Activated naive CD4-positive, alpha-beta T cell treated with anti-CD3 and anti-CD28 coated beads, Interleukin-2, amount 50 U/mL, for 24 hours (primary cell): ENCODE measurements at regions not wholly inside any gene's neighbourhood (a gene's known extent, or its start where the extent isn't known, plus 50 kb on each side); places are given as distances from the start of the nearest gene placed in this dataset.
"Not testable (repeated sequence)": the region's sequence is repeated elsewhere in the genome, so short reads cannot be mapped to it uniquely, and the experiment has no call there.

ENCODE experiments used
- H3K27ac Mint-ChIP-seq: one replicate; pipeline ENCODE4 v1.8.0; 2021; ENCODE audit warnings: mild to moderate bottlenecking, mixed read lengths
- H3K27me3 Mint-ChIP-seq: one replicate; pipeline ENCODE4 v1.8.0; 2021; ENCODE audit warnings: mixed read lengths
- H3K36me3 Mint-ChIP-seq: one replicate; pipeline ENCODE4 v1.8.0; 2021; ENCODE audit warnings: mixed read lengths
- H3K4me1 Mint-ChIP-seq: one replicate; pipeline ENCODE4 v1.8.0; 2021; ENCODE audit warnings: mixed read lengths
- H3K4me3 Mint-ChIP-seq: one replicate; pipeline ENCODE4 v1.8.0; 2021; ENCODE audit warnings: mild to moderate bottlenecking, mixed read lengths
- H3K9me3 Mint-ChIP-seq: one replicate; pipeline ENCODE4 v1.8.0; 2021; ENCODE audit warnings: mixed read lengths

DNA sequence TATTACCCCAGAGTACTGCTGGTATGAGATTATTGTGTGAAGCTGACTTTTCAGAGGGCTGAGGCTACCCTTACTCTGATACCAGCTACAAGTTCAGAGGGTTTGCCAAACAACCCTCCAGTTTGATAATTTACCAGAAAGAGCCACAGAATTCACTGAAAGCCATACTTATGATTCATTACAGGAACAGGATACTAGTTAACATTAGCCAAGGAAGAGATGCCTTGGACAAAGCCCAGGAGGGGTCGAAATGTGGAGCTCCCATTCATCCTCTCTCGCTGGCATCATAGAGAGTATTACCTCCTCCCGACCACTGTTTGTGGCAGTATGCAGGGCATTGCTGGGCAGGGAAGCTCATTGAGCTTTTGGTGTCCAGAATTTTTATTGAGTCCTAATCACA is 364.3 kb downstream of the KCNRG start:
- Mint-ChIP-seq H3K27me3 (peaks cover 7% of the 10 kb centered on the region), H3K4me1 (no peaks in the 10 kb centered on the region), H3K36me3 (peaks cover 8% of the 10 kb centered on the region), H3K27ac (no peak overlapping the region), H3K9me3 (peaks cover 8% of the 10 kb centered on the region), H3K4me3 (no peak overlapping the region)

DNA sequence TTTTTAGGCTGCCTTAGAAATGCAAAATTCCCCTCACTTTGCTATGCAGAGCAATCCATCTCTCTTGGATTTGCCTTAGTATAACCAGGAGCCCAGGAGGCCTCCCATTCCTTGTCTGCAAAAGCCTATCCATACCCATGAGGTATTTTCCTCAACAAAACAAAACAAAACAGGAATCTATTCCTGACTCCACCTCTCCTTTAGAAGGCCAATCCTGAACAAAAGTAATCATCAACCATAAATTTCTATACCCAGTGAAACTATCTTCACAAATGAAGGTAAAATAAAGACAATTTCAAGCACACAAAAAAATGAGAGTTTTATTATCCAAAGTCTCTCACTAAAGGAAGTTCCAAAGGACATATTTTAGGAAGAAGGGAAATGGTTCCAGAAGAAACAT is 365.7 kb downstream of the KCNRG start:
- Mint-ChIP-seq H3K9me3 (peaks cover 8% of the 10 kb centered on the region), H3K4me1 (no peaks in the 10 kb centered on the region), H3K27me3 (peaks cover 7% of the 10 kb centered on the region), H3K36me3 (peaks cover 8% of the 10 kb centered on the region), H3K4me3 (no peak overlapping the region), H3K27ac (no peak overlapping the region)

DNA sequence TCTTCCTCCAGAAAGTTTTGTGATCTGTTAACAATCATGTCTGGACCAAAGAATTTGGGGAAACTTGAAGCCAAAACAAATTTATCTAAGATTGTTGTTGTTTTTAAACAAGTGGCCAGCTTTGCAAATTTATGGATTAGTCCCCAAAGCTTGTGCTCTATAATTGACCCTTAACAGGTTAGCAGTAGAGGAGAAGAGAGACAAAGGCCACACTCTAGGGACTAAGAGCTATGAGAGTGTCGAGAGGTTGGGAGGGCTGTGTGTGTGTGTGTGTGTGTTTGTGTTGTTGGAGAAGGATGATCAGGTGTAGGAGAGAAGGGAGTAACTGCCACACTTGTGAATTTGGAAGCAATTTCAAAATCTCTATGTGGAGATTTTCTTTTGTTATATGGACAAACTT is 367.3 kb downstream of the KCNRG start:
- peaks cover 8% of the 10 kb centered on the region for H3K9me3 Mint-ChIP-seq
- no peak overlapping the region for H3K27ac Mint-ChIP-seq
- no peaks in the 10 kb centered on the region for H3K4me1 Mint-ChIP-seq
- H3K36me3 Mint-ChIP-seq, result peaks cover 8% of the 10 kb centered on the region
- peaks cover 5% of the 10 kb centered on the region for H3K27me3 Mint-ChIP-seq
- no peak overlapping the region for H3K4me3 Mint-ChIP-seq

DNA sequence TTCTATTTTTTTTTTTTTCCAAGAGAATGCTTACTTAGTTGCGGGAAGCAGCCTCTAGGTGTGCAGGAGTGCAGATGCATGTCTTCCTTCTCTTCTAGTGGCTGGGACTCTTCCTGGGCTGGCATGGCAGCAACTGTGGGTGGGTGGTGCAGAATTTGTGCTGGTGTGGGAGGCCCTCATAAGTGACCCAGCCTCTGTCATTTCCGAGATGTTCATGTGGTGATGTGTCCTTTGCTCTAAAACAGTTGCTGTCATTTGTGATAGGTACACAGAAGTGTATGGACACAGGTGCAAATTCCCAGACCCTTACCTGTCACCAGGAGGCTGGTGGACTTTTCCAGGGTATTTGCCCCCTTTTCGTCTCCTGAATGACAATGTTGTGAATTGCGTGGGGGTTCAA is 367.7 kb downstream of the KCNRG start:
- no peaks in the 10 kb centered on the region for H3K4me1 Mint-ChIP-seq
- peaks cover 8% of the 10 kb centered on the region for H3K36me3 Mint-ChIP-seq
- peaks cover 8% of the 10 kb centered on the region for H3K9me3 Mint-ChIP-seq

DNA sequence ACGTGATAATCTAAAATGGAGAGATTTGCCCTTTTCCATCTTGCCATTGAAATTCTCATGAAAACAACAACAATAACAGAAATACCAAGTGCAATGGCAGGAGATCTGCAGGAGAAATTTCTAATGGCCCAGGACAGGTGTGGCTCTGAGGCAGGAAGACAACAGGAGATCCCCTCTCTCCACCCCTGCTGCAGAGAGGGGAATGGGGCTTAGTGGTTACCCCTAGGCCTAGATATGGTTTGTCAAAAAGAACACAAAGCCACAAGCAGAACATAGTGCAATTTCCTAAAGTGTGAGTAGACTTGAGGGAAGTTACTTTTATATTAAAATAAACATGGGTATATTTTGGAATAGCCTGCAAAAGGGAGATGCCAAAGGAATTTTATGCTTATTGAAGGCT is 369.5 kb downstream of the KCNRG start:
- peaks cover 5% of the 10 kb centered on the region for H3K27me3 Mint-ChIP-seq
- peaks cover 8% of the 10 kb centered on the region for H3K36me3 Mint-ChIP-seq
- peaks cover 8% of the 10 kb centered on the region for H3K9me3 Mint-ChIP-seq
- no peak overlapping the region for H3K4me3 Mint-ChIP-seq
- no peak overlapping the region for H3K27ac Mint-ChIP-seq
- H3K4me1 Mint-ChIP-seq, result no peaks in the 10 kb centered on the region

More for the DNA sequence above, 367.7 kb downstream of the KCNRG start:
- H3K4me3 Mint-ChIP-seq, result no peak overlapping the region
- peaks cover 5% of the 10 kb centered on the region for H3K27me3 Mint-ChIP-seq
- no peak overlapping the region for H3K27ac Mint-ChIP-seq

DNA sequence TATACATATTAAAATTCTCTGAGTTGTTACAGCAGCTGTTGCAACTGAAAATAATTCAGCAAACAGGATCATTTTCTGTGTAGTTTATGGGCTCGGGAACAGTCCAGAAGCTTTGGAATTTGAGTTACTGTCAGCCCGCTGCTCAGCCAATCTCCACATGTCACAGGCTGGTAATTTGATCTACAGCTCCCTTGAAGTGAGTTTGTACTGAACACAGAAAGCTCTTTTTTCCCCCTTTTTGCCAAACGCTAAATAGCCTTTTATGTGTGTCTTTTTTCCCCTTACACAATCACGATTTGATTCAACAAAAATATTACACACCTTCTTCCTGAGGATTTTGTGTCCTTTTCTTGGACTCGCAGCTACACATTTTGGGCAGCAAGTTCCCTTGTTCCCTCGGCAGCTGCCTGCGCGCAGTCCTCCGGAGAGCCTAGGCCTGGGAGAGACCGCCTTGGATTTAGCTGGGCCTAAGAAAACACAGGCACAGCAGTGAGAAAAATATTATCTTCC is 371.4 kb downstream of the KCNRG start:
- H3K27ac Mint-ChIP-seq, result no peak overlapping the region
- no peaks in the 10 kb centered on the region for H3K36me3 Mint-ChIP-seq
- H3K4me1 Mint-ChIP-seq, result no peaks in the 10 kb centered on the region
- H3K4me3 Mint-ChIP-seq, result no peak overlapping the region
- H3K27me3 Mint-ChIP-seq, result no peaks in the 10 kb centered on the region
- H3K9me3 Mint-ChIP-seq, result no peaks in the 10 kb centered on the region

DNA sequence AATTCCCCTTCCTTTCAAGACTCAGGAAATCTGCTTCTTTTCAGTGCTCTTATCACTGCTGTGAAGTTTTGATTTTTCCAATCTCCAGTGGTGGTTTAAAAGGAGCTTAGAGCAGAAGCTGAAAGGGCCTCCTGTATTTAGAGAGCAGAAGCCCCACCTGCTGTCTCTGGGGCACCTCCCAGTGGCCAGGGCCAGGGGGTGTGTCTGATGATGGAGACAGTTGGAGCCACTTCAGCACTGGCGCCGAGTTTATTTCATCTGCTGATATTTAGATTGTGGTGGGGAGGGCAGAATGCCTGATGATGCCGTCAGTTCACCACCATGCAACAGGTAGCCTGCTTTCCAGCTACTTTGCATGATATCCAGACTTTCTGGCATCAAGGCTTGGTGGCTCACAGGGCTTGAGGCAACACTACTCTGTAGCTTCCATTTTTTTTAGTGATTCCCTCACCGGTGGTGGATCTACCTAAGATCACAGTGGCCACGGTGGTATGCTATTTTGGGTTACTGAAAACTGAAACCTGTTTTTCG is 371.9 kb downstream of the KCNRG start:
- no peak overlapping the region for H3K27ac Mint-ChIP-seq
- no peaks in the 10 kb centered on the region for H3K9me3 Mint-ChIP-seq
- no peaks in the 10 kb centered on the region for H3K4me1 Mint-ChIP-seq
- H3K4me3 Mint-ChIP-seq, result no peak overlapping the region
- no peaks in the 10 kb centered on the region for H3K36me3 Mint-ChIP-seq
- H3K27me3 Mint-ChIP-seq, result no peaks in the 10 kb centered on the region

DNA sequence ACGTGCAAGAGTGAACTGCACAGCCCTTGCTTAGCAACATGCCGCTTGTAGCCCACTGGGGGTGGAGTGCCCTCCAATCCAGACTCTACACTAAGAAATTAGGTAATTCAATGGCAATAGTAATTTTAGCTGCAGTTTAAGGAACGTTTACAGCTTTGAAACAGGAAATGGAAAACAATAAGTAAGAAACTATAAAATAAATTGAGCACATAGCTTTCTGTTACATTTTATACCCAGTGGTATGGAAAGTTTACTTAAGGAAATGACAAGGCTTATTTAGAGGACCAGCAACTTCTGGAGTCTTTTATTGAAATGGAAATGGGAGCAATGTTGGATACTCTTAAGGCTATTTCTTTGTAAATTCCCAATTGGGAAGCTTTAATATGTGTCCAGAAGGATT is 373.2 kb downstream of the KCNRG start:
- no peaks in the 10 kb centered on the region for H3K9me3 Mint-ChIP-seq
- no peaks in the 10 kb centered on the region for H3K27me3 Mint-ChIP-seq
- H3K4me1 Mint-ChIP-seq, result no peaks in the 10 kb centered on the region
- H3K4me3 Mint-ChIP-seq, result no peak overlapping the region
- no peaks in the 10 kb centered on the region for H3K36me3 Mint-ChIP-seq
- H3K27ac Mint-ChIP-seq, result no peak overlapping the region

DNA sequence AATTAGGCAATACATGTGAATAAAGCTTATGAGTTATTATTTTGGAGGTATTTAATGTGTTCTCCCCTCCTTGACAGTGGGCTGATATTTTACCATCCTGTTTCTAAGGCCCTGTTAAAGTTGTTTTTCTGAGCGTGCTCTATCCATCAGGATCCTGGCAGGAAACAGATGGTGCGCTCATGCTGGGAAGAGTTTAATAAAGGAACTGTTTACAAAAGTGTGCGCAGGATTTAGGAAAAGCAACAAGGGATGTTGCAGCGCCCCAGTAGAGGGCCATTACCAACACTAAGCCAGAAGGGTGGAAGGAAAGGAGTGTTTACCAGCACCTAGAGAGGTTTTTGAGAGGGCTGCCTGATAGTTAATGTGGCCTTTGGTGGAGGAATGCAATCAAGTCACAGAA is 374.5 kb downstream of the KCNRG start:
- Mint-ChIP-seq H3K9me3 (no peaks in the 10 kb centered on the region), H3K4me1 (no peaks in the 10 kb centered on the region), H3K36me3 (no peaks in the 10 kb centered on the region), H3K4me3 (no peak overlapping the region), H3K27me3 (no peaks in the 10 kb centered on the region), H3K27ac (no peak overlapping the region)

DNA sequence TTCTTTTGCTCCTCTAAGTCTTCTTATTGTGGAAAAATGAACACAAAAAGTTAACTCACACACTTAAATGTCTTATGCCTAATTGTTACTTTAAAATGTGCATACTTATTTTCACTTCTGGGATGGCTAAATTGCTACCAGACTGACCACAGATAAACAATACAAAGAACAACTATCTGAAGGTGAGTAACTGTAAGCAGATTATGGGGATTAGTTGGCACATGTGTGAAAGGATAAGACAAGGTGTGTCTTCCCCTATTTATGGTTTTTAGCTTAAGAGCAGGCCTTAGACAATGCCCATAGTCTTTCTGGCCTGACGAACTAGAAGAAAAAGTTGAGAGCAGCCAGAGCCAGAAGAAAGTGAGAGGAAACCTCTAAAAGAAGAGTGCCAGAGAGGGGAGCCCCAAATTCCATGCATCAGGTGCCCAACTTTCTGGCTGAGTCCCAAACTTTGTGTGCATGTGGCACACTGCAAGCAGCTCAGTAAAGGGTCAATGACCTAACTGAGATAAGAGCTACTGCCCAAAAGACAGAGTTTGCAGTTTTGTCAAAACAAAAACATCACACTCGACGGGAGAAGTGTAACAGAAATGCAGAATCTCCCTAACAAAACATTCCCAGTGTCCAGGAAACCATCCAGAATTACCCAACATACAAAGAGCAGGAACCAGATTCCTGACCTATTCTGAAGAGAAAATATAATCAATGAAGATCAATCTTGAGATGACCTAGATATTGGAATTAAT is 375.4 kb downstream of the KCNRG start:
- Mint-ChIP-seq H3K36me3 (no peaks in the 10 kb centered on the region), H3K27ac (no peak overlapping the region), H3K4me3 (no peak overlapping the region), H3K9me3 (no peaks in the 10 kb centered on the region), H3K27me3 (no peaks in the 10 kb centered on the region), H3K4me1 (no peaks in the 10 kb centered on the region)

DNA sequence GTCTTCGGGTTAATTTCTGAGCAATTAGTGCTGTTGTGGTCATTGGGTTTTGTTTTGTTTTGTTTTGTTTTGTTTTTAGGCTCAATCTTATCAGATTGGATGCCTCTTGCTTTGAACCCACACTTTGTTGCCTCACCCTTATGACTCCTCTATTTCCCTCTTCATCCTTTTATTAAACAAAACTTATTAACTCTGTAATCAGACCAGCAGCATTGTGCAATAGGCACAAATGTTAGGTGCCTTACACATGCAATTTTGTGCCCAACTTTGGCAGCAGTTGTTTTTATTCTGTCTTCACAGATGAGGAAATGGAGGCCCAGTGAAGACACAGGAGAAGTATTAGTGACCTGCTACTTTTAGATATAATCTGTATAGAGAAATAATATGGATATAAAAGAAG is 377.7 kb downstream of the KCNRG start:
- Mint-ChIP-seq H3K9me3 (no peaks in the 10 kb centered on the region), H3K36me3 (no peaks in the 10 kb centered on the region), H3K4me1 (no peaks in the 10 kb centered on the region), H3K27ac (no peak overlapping the region), H3K4me3 (no peak overlapping the region), H3K27me3 (no peaks in the 10 kb centered on the region)

DNA sequence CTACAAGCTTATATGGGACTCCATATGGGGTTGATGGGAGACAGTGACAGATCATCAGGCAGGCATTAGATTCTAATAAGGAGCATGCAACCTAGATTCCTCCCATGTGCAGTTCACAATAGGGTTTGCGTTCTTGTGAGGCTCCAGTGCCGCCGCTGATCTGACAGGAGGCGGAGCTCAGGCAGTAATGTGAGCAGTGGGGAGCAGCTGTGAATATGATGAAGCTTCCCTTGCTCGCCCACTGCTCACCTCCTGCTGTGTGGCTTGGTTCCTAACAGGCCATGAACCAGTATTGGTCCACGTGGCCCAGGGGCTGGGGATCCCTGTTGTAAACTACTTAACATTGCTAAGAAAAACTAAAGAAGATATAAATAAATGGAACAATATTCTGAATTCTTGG is 378.4 kb downstream of the KCNRG start:
- H3K9me3 Mint-ChIP-seq, result no peaks in the 10 kb centered on the region
- no peaks in the 10 kb centered on the region for H3K27me3 Mint-ChIP-seq
- no peaks in the 10 kb centered on the region for H3K36me3 Mint-ChIP-seq
- H3K4me3 Mint-ChIP-seq, result no peak overlapping the region
- no peak overlapping the region for H3K27ac Mint-ChIP-seq
- no peaks in the 10 kb centered on the region for H3K4me1 Mint-ChIP-seq

DNA sequence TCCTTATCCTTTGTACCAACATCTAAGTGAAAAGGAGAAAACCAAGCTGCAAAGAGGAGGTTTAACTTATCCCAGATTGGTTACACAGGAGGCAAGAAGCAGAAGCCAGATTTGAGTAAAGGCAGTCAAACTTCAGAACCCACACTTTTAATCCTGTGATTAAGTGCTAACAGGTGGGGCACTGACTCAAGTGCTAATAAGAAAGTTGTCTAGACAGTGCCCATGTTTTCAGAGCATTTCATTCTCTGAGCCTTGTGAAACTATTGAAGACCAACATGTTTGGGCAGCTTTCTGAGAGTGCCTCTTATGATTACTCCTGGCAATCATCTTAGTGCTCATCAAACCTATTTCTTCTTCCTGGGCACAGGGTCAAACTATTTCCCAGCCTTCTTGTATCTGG is 380.8 kb downstream of the KCNRG start:
- Mint-ChIP-seq H3K4me1 (no peaks in the 10 kb centered on the region), H3K36me3 (no peaks in the 10 kb centered on the region), H3K4me3 (no peak overlapping the region), H3K27ac (no peak overlapping the region), H3K9me3 (no peaks in the 10 kb centered on the region), H3K27me3 (no peaks in the 10 kb centered on the region)

DNA sequence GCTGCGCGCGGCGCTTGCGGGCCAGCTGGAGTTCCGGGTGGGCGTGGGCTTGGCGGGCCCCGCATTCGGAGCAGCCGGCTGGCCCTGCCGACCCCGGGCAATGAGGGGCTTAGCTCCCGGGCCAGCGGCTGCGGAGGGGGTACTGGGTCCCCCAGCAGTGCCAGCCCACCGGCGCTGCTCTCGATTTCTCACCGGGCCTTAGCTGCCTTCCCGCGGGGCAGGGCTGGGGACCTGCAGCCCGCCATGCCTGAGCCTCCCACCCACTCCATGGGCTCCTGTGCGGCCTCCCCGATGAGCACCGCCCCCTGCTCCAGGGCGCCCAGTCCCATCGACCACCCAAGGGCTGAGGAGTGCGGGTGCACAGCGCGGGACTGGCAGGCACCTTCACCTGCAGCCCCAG is 381.4 kb downstream of the KCNRG start:
- not testable (repeated sequence) for H3K36me3 Mint-ChIP-seq, H3K27me3 Mint-ChIP-seq, H3K9me3 Mint-ChIP-seq, H3K4me3 Mint-ChIP-seq, H3K27ac Mint-ChIP-seq, H3K4me1 Mint-ChIP-seq

DNA sequence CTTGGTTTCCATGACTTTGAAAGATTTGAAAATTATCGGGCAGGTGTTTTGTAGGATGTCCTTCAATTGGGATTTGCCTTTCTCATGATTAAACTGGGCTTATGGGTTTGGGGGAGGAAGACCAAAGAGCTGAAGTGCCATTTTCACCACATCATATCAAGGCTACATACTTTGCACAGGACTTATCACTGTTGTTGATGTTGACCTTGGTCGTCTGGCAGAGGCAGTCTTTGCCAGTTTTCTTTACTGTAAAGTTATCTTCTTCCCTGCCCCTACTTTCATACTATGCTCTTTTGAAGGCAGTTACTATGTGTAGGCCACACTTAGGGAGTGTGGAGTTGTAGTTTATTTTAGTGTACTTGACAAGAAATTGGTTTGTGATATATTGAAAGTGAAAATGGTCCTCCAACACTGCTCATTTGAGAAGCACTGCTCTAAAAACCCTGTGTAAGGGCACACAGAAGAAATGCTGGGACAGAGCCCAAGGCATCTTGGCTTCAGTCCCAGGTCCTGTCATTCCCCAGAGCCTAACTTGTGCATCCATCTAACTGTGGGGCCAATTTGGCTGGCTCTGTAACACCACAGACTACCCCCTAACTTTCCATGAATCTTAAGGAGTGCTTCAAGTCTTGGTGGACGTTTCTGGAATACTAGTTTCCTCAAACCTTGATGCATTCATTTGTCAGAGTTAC is 384.9 kb downstream of the KCNRG start:
- Mint-ChIP-seq H3K9me3 (no peaks in the 10 kb centered on the region), H3K4me1 (no peaks in the 10 kb centered on the region), H3K27me3 (no peaks in the 10 kb centered on the region), H3K27ac (no peak overlapping the region), H3K36me3 (no peaks in the 10 kb centered on the region), H3K4me3 (no peak overlapping the region)

DNA sequence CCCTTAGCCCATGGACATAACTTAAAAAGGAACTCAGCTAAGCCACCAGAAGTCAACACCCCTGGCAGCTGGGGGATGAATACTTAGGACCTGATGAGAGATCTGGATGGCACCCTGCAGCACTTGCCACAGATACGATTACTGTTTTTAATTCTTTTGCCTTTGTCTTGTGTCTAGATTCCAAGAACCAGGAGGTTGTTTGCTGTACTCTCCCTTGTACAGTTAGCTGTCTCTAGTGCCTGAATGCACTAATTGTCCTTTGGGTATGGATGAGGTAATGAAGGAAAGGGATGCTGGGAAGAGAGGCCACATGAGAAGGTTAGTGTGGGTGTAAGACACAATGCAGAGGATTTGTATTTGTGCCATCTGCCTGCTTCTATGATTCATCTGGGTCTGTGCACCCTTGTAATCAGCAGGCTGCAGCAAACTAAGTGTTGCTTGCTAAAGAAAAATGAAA is 385.8 kb downstream of the KCNRG start:
- Mint-ChIP-seq H3K4me3 (no peak overlapping the region), H3K9me3 (no peaks in the 10 kb centered on the region), H3K36me3 (no peaks in the 10 kb centered on the region), H3K4me1 (no peaks in the 10 kb centered on the region), H3K27ac (no peak overlapping the region), H3K27me3 (no peaks in the 10 kb centered on the region)
